Neuron (in vitro differentiated cells): ENCODE measurements at regions not wholly inside any gene's neighbourhood (a gene's known extent, or its start where the extent isn't known, plus 50 kb on each side); places are given as distances from the start of the nearest gene placed in this dataset.

Experiments used
- H2AFZ ChIP-seq: one replicate; pipeline ENCODE4 v1.6.1; 2013; ENCODE audit warnings: low read depth, mild to moderate bottlenecking, inconsistent platforms, low read length, moderate library complexity
- H3K27me3 ChIP-seq: one replicate; pipeline ENCODE4 v1.6.1; 2013; ENCODE audit warnings: low read length; ENCODE audit not compliant: insufficient read depth
- H3K36me3 ChIP-seq: one replicate; pipeline ENCODE4 v1.6.1; 2013; ENCODE audit warnings: low read length; ENCODE audit not compliant: insufficient read depth
- H3K4me1 ChIP-seq: one replicate; pipeline ENCODE4 v1.6.1; 2013; ENCODE audit warnings: low read length; ENCODE audit not compliant: insufficient read depth
- H3K4me3 ChIP-seq: 2 replicates; pipeline ENCODE4 v1.5.1; 2013; ENCODE audit warnings: mild to moderate bottlenecking, low read length, moderate library complexity
- H3K9me3 ChIP-seq: one replicate; pipeline ENCODE4 v1.6.1; 2013; ENCODE audit warnings: low read length

DNA sequence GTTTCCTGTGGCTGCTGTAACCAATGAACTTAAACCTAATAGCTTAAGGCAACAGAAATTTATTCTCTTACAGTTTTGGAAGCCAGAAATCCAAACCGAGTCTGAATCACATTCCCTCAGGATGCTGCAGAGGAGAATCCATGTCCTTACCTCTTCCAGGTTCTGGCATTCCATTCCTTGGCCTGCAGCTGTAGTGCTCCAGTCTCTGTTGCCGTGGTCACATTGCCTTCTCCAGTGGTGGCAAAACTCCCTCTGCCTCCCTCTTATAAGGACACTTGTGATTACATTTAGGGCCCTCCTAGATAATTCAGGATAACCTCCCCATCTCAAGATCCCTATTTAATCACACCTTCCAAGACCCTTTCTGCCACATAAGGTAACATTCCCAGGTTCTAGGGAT is 88.7 kb upstream of the SHB start:
- Histone ChIP-seq H3K36me3 (no peaks in the 10 kb centered on the region), H3K27me3 (peaks cover 5% of the 10 kb centered on the region), H3K9me3 (no peaks in the 10 kb centered on the region), H3K4me1 (no peaks in the 10 kb centered on the region), H3K4me3 (no peak overlapping the region), H2AFZ (no peak overlapping the region)

DNA sequence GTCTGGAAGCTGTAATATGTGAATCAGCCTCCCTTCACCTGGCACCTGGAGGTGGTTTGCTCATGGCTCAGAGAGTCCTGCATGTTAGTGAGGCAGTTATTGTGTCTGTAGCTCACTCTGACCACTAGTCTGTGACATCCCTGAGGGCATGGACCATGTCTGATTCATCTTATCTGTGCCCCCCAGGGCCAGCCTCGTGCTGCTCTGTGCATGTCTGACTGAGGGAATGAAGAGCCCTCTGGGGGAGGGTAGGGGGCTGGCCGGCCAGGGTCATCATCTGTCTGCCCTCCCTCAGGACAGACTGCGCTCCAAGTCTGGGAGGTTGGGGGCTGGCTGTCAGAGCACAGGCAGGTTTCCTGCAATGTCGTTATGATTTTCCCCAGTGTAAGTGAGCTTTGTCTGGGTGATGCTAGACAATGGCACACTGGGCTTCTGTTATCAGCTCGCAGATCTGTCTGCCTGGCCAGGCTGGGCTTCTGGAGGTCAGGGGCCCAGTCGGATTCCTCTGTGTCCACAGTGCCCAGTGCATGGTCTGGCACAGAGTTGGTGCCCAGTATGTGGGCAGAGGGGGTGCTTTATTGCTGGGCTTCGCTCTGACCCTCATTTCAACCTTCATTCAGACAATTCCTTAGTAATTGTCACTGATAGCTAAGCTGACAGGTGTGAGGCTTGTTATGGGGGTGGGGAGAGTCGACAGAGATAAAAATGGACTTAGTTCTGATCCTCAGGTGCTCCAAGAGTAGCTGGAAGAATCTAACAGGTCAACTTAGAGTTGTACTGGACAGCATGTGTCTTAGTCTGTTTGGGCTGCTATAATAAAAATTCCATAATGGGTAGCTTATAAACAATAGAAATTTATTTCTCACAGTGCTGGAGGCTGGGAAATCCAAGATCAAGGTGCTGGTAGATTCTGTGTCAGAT is 85.7 kb upstream of the SHB start:
- H3K4me3 ChIP-seq, result no peak overlapping the region
- no peak overlapping the region for H2AFZ ChIP-seq
- no peaks in the 10 kb centered on the region for H3K36me3 ChIP-seq
- H3K4me1 ChIP-seq, result no peaks in the 10 kb centered on the region
- H3K27me3 ChIP-seq, result peaks cover 5% of the 10 kb centered on the region
- no peaks in the 10 kb centered on the region for H3K9me3 ChIP-seq

DNA sequence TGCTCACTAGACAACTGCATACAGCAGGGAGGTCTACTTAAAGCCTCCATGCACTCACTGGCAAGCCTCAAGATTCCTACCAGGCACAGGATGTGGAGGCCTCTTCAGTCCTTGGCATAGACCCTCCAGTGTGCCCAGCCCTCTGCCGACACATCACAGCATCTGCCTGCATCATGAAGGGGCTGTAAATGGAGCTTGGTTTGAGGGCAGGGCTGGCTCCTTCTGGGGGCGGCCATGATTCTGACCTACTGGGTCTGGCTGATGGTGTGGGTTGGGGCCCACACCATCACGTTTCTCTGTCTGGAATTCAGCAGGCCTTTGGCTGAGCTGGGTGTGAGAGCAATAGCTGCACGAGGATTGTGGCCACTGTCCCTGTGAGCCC is 84.9 kb upstream of the SHB start:
- H3K27me3 ChIP-seq, result peaks cover 5% of the 10 kb centered on the region
- H3K9me3 ChIP-seq, result no peaks in the 10 kb centered on the region
- H2AFZ ChIP-seq, result no peak overlapping the region
- H3K4me1 ChIP-seq, result no peaks in the 10 kb centered on the region
- no peak overlapping the region for H3K4me3 ChIP-seq
- no peaks in the 10 kb centered on the region for H3K36me3 ChIP-seq

DNA sequence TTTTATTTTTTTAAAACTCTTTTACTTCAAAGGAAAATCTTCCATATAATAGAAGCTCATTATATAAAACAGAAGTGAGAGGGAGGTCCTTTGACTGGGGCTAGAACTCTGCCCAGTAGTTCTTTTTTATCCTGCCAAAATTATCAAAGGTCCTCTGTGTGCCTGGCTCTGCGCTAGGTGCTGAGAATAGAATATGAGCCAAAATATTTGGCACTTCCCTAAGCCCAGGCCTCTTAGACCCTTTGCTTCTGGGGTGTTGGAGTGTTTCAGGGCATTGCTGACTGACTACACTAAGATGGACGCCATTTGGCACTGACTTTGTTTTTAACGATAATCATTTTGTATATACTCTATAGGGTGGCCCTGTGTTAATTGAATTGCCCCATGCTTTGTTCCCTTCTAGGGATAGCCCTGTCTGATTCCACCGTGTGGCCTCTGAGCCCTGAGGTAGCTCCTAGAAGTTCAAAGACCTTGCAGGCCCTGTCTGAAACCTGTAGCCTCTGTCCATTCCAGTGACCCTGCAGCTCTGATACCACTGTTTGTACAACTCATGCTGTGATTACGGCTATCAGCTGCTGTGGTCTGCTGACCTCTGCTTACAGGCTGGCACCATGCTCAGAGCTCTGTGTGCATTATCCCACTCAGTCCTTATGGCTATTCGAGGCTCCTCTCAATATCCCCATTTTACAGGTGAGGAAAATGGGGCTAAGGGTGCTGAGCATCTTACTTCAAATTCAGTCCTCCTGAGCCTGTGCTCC is 84.3 kb upstream of the SHB start:
- H3K4me3 ChIP-seq, result no peak overlapping the region

DNA sequence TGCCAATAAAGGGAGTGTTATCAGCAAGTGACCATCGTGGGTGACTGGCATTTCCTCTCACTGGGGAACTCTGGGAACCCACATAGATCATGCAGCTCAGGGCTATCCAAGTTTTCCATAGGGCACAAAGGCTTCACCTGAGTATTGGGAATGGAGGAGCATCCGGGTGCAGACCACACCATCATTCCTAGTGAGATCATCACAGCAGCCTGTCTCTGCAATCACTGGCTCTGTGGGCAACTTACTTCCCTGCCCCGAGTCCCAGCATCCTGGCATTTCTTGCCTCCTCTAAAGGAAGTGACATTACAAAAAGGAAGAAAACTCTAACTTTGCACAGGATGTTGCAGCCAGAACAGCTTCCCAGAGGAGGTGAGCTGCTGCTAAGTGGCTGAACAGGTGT is 80.6 kb upstream of the SHB start:
- Histone ChIP-seq H2AFZ (no peak overlapping the region), H3K4me3 (no peak overlapping the region), H3K27me3 (peaks cover 11% of the 10 kb centered on the region), H3K4me1 (no peaks in the 10 kb centered on the region), H3K9me3 (no peaks in the 10 kb centered on the region), H3K36me3 (no peaks in the 10 kb centered on the region)

More for the DNA sequence above, 84.3 kb upstream of the SHB start:
- H3K36me3 ChIP-seq, result no peaks in the 10 kb centered on the region
- no peak overlapping the region for H2AFZ ChIP-seq
- H3K9me3 ChIP-seq, result no peaks in the 10 kb centered on the region
- no peaks in the 10 kb centered on the region for H3K4me1 ChIP-seq
- H3K27me3 ChIP-seq, result peaks cover 7% of the 10 kb centered on the region

DNA sequence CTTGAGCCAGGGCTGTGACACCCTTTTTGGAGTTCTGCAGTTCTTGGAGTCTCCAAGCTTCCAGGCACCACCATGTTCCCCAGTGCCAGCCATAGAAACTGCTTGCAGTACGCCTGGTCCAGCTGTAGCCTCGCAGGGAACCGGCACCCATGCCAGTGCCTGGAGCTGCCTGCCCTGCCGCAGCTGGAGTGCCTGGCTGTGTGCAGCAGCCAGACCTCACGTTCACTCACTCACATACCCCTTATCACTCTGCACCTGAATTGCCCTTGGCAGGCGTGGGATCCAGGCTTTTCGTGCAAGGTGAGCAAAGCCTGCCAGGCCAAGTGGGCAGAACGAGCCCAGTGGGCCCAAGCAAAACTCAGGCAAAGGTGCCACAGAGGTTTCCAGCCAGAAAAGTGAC is 77.8 kb upstream of the SHB start:
- Histone ChIP-seq H3K4me3 (no peak overlapping the region), H3K9me3 (no peaks in the 10 kb centered on the region), H3K36me3 (no peaks in the 10 kb centered on the region), H2AFZ (no peak overlapping the region), H3K4me1 (no peaks in the 10 kb centered on the region), H3K27me3 (peaks cover 6% of the 10 kb centered on the region)

DNA sequence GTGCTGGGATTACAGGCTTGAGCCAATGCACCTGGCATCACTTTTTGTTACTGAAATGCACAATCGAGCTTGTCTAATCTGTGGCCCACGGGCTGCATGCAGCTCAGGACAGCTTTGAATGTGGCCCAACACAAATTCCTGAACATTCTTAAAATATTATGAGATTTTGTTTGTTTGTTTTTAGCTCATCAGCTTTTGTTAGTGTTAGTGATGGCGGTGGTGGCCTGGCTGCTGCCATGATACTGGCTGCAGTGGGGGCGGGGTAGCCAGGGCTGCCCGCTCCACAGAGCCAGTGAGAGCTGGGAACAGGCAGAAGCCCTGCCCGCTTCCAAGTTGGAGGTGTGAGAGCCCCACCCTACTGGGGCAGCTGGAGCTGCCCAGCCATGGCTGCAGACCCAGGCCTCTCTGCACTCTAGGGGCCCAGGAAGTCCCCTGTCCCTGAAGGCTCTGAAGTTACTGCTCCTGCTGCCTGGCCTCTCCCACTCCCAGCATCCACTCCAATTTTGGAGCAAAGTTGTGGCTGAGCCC is 76.6 kb upstream of the SHB start:
- H3K9me3 ChIP-seq, result no peaks in the 10 kb centered on the region
- H3K4me3 ChIP-seq, result no peak overlapping the region
- H3K27me3 ChIP-seq, result peaks cover 9% of the 10 kb centered on the region
- no peak overlapping the region for H2AFZ ChIP-seq
- H3K4me1 ChIP-seq, result no peaks in the 10 kb centered on the region
- H3K36me3 ChIP-seq, result no peaks in the 10 kb centered on the region

DNA sequence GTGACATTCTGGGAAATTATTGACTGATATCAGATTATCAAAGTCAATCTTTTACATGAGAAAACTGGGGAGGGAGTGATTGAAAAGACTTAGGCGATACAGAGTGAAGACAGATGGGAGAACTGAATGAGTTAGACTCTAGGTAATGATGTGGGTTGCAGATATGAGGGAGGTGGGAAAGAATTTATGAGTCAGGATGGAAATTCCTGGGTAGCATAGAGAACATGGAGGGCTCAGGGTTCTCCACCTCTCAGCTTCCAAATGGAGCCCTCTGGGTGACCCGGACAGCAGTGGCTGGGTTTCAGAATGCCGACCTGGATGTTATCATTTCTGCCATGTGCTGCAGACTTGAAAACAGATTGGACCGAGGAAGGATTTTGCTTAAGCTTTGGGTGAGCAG is 75.4 kb upstream of the SHB start:
- no peaks in the 10 kb centered on the region for H3K9me3 ChIP-seq
- H2AFZ ChIP-seq, result no peak overlapping the region
- H3K36me3 ChIP-seq, result no peaks in the 10 kb centered on the region
- no peaks in the 10 kb centered on the region for H3K4me1 ChIP-seq
- H3K4me3 ChIP-seq, result no peak overlapping the region
- H3K27me3 ChIP-seq, result peaks cover 9% of the 10 kb centered on the region

DNA sequence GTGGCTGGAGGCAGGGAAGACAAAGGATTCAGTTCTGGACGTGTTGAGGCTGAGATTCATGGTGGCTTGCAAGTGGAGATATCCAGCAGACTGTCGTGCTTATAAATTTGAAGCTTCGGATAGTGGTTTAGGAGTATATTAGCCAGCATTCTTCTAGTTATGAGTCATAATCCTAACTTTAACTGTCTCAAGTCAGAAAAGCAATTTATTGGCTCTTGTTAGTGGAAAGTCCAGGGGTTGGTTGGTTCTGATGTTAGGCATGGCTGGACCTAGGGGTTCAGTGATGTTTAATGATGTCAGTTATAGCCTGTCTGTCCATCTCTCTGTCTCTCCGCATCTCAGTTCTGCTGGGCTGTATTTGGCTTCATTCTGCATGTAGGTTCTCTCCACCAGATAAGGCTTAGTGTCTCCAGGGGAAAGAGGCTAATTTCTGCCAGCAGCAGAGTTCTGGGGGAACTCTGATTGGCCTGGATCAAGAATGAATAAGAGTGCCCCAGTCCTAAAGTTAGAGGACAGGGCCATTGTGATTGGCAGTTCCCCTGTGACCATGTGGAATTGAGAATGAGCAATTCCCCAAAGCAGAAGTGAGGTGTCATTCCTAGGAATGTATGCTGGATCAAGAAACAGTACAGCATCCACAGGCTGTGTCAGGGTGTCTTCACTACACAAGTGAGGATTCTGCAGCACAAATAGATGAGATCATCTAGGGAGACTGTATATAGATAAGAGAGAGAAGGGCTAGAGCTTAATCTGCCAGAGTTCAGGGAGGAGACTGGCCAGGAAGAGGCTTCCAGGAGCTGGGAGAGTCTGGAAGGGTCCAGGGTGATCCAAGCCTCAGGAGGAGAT is 72.9 kb upstream of the SHB start:
- Histone ChIP-seq H3K9me3 (no peaks in the 10 kb centered on the region), H3K36me3 (no peaks in the 10 kb centered on the region), H3K27me3 (peaks cover 13% of the 10 kb centered on the region), H3K4me1 (no peaks in the 10 kb centered on the region), H3K4me3 (no peak overlapping the region), H2AFZ (no peak overlapping the region)

DNA sequence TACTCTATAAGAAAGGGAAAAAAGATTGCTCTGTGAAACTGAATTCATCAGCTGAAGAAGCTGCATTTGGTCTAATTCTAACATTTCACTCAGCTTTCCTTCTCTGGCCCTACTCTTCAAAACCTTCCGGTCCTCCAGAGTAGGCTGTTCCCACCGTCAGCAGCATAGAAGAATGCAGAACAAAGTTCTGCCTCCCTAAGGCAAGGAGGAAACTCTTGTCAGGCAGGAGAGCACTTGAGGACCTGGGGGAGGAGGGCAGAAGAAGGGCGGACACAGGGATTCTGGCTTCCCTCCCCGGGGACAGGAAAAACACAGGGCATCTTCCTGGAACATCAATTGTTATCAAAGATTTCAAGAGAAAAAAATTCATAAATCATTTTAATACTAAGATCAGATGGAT is 69.2 kb upstream of the SHB start:
- Histone ChIP-seq H2AFZ (no peak overlapping the region), H3K9me3 (no peaks in the 10 kb centered on the region), H3K4me3 (no peak overlapping the region), H3K27me3 (peaks cover 9% of the 10 kb centered on the region), H3K4me1 (no peaks in the 10 kb centered on the region), H3K36me3 (no peaks in the 10 kb centered on the region)

DNA sequence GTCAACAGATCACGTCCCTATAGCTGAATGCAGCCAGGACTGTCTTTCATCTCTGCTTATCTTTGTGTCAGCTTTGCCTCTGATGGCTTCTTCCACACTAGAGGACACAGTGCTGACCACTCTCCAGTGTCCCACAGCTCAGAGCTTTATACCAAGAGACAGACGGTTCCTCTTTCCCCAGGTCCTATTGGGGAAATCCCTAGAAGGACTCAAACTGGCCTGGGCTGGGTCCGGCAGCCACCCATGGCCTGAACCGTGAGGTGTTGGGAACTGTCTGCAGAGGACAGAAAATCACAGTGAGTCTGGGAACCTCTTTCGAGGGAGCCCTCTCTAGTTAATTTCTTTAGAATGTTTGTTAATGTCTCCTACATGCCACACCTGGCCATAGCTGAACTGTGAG is 68.3 kb upstream of the SHB start:
- H3K36me3 ChIP-seq, result no peaks in the 10 kb centered on the region
- no peaks in the 10 kb centered on the region for H3K4me1 ChIP-seq
- no peaks in the 10 kb centered on the region for H3K9me3 ChIP-seq
- no peak overlapping the region for H2AFZ ChIP-seq
- no peak overlapping the region for H3K4me3 ChIP-seq
- peaks cover 9% of the 10 kb centered on the region for H3K27me3 ChIP-seq

DNA sequence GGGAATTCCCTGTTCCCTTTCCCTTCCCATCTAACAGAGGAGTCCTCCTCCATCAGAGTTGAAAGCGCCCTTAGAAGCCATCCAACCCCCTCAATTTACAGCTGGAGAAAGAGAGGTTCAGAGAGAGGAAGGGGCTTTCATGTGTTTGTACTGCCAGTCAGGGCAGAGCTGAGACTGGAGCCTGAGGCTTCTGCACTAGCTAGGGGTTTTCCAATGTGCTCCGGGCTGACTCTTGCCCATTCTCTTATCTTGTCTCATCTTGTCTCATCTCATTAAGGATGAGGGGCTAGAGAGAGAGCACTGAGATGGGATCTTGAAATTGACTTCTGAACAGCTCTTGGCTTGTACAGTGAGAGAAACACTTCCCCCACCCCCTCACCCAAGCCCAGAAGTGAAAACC is 67.4 kb upstream of the SHB start:
- Histone ChIP-seq H3K4me3 (no peak overlapping the region), H3K9me3 (no peaks in the 10 kb centered on the region), H3K36me3 (no peaks in the 10 kb centered on the region), H3K4me1 (no peaks in the 10 kb centered on the region), H3K27me3 (peaks cover 9% of the 10 kb centered on the region), H2AFZ (no peak overlapping the region)
